IPS-18c (cell line): ENCODE measurements at regions not wholly inside any gene's neighbourhood (a gene's known extent, or its start where the extent isn't known, plus 50 kb on each side); places are given as distances from the start of the nearest gene placed in this dataset.

Experiments used
- H3K4me3 ChIP-seq: 2 replicates; pipeline ENCODE4 v1.7.0; 2013; ENCODE audit warnings: low read depth, mild to moderate bottlenecking, low read length, moderate library complexity; ENCODE audit not compliant: insufficient read depth
- H3K9me3 ChIP-seq: one replicate; pipeline ENCODE4 v1.6.1; 2013; ENCODE audit warnings: mild to moderate bottlenecking, low read length, moderate library complexity; ENCODE audit not compliant: control insufficient read depth, insufficient read depth

GRCh38 chr20:21033817-21034216, 72.3 kb downstream of the LINC00237 start:
- no peak overlapping the region for H3K4me3 ChIP-seq
- H3K9me3 ChIP-seq: no peaks in the 10 kb centered on the region

DNA sequence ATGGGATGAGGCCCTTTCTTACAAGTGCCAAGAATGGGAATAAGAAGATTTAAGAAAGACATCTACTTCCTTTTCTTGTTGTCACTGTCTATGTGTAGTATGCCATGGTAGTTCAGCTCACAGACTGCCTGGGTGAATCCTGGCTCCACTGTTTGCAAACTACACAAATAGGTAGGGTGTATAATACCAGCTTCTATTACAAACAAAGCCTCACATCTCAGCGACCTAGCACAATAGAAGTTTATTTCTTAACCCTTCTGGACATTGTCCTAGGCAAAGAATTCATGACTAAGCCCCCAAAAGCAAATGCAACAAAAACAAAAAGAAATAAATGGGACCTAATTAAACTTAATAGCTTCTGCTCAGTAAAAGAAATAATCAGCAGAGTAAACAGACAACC, 74.5 kb downstream of the LINC00237 start:
- H3K4me3 ChIP-seq: no peak overlapping the region

GRCh38 chr20:21029341-21029740, 76.8 kb downstream of the LINC00237 start:
- H3K4me3 ChIP-seq: no peak overlapping the region
- H3K9me3 ChIP-seq: no peaks in the 10 kb centered on the region

More for the DNA sequence above, 74.5 kb downstream of the LINC00237 start:
- H3K9me3 ChIP-seq: no peaks in the 10 kb centered on the region

DNA sequence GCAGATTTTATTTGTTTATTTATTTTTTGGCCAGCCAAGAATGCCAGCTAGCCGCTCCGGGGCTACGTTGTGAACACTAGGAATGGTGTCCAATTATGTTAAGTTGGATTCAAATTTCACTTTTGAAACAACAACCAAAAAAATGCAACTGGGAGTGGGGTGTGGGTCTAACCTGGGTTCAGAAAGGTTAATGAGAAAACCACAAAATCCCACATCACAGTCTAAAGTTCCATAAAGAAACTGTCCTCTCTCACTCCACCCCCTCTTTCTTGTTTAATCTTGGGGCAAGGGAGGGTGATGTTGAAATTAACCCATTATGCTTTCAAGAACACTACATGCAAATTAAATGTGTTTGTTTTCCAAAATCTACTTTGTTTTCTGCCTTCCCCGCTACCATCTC, 77.2 kb downstream of the LINC00237 start:
- no peaks in the 10 kb centered on the region for H3K9me3 ChIP-seq
- H3K4me3 ChIP-seq: no peak overlapping the region

DNA sequence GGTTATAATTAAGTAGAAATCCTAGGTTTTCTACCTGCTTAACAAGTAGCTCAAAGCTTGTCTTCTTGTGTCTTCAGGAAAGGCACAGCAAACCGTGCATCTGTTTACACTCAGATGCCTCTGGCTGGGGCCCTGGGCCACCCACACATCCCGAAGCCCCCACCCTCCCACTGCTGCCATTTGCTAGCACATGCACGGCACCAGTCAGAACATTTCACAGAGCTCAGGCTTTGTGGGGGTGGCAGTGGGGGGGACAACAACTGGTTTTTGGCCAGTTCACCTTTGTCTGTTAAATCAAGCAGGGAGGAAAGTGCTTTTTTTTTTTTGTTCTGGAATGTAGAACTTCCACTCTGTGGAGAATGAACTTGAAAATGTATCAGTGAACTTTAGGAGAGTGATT, 77.7 kb downstream of the LINC00237 start:
- Histone ChIP-seq H3K9me3 (no peaks in the 10 kb centered on the region), H3K4me3 (no peak overlapping the region)

GRCh38 chr20:21027569-21027968, 78.6 kb downstream of the LINC00237 start:
- H3K4me3 ChIP-seq: no peak overlapping the region

DNA sequence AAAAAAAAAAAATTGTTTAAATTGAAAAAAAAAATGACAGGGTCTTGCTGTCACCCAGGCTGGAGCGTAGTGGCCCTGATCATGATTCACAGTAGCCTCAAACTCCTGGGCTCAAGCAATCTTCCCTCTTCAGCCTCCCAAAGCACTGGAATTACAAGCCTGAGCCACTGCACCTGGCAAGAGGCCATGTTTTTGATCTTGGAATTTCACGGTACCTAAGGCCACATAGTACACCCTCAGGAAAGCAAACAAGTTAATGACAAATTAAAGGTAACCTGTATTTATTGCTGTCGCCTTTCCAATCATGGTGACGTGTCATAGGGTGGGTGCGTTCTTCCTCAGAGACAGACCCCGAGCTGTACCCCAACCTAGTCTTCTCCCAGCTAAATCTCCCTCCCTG, 79.2 kb downstream of the LINC00237 start:
- no peak overlapping the region for H3K4me3 ChIP-seq

More at GRCh38 chr20:21027569-21027968, 78.6 kb downstream of the LINC00237 start:
- no peaks in the 10 kb centered on the region for H3K9me3 ChIP-seq

GRCh38 chr20:21024420-21024819, 81.7 kb downstream of the LINC00237 start:
- H3K4me3 ChIP-seq: no peak overlapping the region
- no peaks in the 10 kb centered on the region for H3K9me3 ChIP-seq

More for the DNA sequence above, 79.2 kb downstream of the LINC00237 start:
- H3K9me3 ChIP-seq: no peaks in the 10 kb centered on the region

GRCh38 chr20:21022925-21023324, 83.2 kb downstream of the LINC00237 start:
- H3K9me3 ChIP-seq: no peaks in the 10 kb centered on the region

GRCh38 chr20:21021472-21021790, 84.7 kb downstream of the LINC00237 start:
- Histone ChIP-seq H3K4me3 (no peak overlapping the region), H3K9me3 (no peaks in the 10 kb centered on the region)

More at GRCh38 chr20:21022925-21023324, 83.2 kb downstream of the LINC00237 start:
- H3K4me3 ChIP-seq: no peak overlapping the region

DNA sequence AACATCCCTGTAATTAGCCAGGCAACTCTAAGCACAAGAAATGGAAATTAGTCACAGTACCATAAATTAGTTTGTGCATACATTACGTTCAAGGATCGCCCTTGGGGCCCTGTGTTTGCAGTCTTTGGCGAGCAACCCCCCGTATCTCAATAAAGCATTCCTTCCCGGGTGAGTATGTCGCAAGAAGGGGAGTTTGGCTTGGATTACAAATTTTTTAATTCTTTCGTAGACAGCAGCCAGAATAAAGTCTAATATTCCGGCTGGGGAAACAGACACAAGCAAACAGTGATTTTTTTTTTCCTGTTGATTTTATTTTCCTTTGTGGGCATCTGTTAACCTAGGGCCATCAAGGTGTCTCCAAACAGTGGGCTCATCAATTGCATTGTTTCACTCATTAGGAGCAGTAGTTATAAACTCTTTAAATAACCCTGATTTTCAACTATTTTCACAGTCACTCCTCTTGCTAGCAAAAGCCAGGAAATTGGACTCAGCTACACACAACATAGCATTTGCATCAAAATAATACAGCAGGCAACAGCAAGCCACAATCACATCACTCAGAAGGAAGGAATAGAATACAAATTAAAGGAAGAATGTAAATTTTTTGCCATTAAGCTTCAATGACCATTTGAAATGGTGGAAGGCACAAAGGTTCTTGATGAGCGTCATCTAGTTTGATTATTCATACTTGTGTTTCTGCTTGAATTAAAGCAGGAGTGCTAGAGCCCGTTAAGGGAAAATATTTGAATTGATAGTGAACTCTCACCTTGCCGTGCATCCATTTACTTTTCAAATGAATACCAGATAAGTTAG, 85.3 kb downstream of the LINC00237 start:
- H3K9me3 ChIP-seq: no peaks in the 10 kb centered on the region
- H3K4me3 ChIP-seq: no peak overlapping the region; the same call in 1 of the 2 replicates

- no peak overlapping the region for H3K4me3 ChIP-seq
These were observed 86.1 kb downstream of the LINC00237 start for GRCh38 chr20:21019814-21020658.

DNA sequence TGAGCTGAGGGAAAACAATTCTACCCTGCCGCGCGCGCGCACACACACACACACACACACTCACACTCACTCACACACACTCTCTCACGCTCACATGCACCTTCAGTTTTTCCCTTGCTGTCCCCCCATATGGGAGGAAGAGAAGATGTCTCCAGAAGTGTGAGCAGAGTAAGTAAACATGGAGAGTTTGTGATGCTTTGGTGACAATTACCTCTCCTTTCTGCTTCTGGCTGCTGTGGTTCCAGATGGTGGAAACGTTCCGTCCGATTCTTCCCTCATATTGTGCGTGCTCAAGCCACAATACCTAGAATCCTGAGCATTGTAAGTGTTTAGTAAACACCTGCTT, 86.7 kb downstream of the LINC00237 start:
- no peaks in the 10 kb centered on the region for H3K9me3 ChIP-seq
- H3K4me3 ChIP-seq: no peak overlapping the region

More at GRCh38 chr20:21019814-21020658, 86.1 kb downstream of the LINC00237 start:
- H3K9me3 ChIP-seq: no peaks in the 10 kb centered on the region

GRCh38 chr20:21018576-21018975, 87.6 kb downstream of the LINC00237 start:
- Histone ChIP-seq H3K9me3 (no peaks in the 10 kb centered on the region), H3K4me3 (no peak overlapping the region)

- Histone ChIP-seq H3K4me3 (no peak overlapping the region), H3K9me3 (no peaks in the 10 kb centered on the region)
These were observed 88.6 kb downstream of the LINC00237 start for GRCh38 chr20:21017528-21018085.

DNA sequence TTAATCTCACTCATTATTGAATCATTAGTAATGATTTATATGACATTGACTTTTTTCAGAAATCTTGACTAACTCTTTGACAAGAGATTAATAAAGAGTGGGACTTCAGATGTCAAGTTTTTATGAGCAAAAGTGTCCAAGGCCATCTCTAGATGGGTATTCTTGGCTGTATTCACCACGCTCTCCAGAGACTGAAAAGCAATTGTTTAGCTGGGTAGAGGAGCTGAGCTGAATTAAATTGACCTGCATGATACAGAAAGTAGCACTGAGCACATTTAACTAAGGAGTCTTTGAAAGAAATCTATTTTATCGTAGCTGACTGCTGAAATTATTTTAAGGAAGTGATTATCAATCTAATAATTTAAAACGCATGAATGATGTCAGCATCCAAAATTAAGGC, 89.4 kb downstream of the LINC00237 start:
- no peaks in the 10 kb centered on the region for H3K9me3 ChIP-seq
- no peak overlapping the region for H3K4me3 ChIP-seq

DNA sequence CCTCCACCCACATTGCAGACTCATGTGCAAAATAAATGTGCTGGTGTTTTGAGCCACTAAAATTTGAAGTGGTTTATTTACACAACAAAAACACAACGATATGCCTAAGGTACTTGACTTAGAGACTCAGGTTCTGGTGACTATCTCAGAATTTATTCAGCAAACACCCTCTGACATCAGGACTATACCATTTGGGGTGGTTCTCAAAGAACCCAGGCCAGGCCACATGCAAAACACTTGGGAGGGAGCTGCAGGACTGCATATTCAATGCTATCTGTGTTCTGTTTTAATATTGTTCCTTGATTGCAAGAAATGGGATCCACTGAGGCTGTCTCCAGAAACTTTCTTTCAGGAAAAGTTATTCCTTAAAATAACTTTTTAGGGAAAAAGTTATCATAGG, 91.6 kb downstream of the LINC00237 start:
- Histone ChIP-seq H3K9me3 (no peaks in the 10 kb centered on the region), H3K4me3 (no peak overlapping the region)

GRCh38 chr20:21008951-21009350, 97.2 kb downstream of the LINC00237 start:
- H3K4me3 ChIP-seq: no peak overlapping the region
- peaks cover 2% of the 10 kb centered on the region for H3K9me3 ChIP-seq
